ENCODE measurements at regions not wholly inside any gene's neighbourhood (a gene's known extent, or its start where the extent isn't known, plus 50 kb on each side); places are given as distances from the start of the nearest gene placed in this dataset.

GRCh38 chr16:86041215-86041614 is 142.3 kb downstream of the IRF8 start:
- no peak for DNase-seq

- DNase-seq, result no peak
Observed at GRCh38 chr16:86041807-86042206, 142.8 kb downstream of the IRF8 start.

- no peak for DNase-seq
Observed at GRCh38 chr16:86042393-86042792, 143.4 kb downstream of the IRF8 start.

- no peak for DNase-seq
Observed at GRCh38 chr16:86042996-86043725, 144.2 kb downstream of the IRF8 start.

GRCh38 chr16:86044241-86044671 is 145.3 kb downstream of the IRF8 start:
- DNase-seq, result no peak

GRCh38 chr16:86044881-86045590 is 146.1 kb downstream of the IRF8 start:
- no peak for DNase-seq

- DNase-seq, result no peak
Observed at GRCh38 chr16:86045591-86045971, 146.6 kb downstream of the IRF8 start.

GRCh38 chr16:86046026-86046425 is 147.1 kb downstream of the IRF8 start:
- DNase-seq, result no peak

- DNase-seq, result no peak
Observed at GRCh38 chr16:86046667-86047270, 147.8 kb downstream of the IRF8 start.

GRCh38 chr16:86048221-86048620 is 149.3 kb downstream of the IRF8 start:
- DNase-seq, result no peak

GRCh38 chr16:86048882-86049585 is 150.1 kb downstream of the IRF8 start:
- no peak for DNase-seq

- DNase-seq, result no peak
Observed at GRCh38 chr16:86049641-86050040, 150.7 kb downstream of the IRF8 start.

GRCh38 chr16:86050111-86050510 is 151.1 kb downstream of the IRF8 start:
- no peak for DNase-seq

- DNase-seq, result no peak
Observed at GRCh38 chr16:86050591-86051367, 151.8 kb downstream of the IRF8 start.

GRCh38 chr16:86051368-86052114 is 152.6 kb downstream of the IRF8 start:
- DNase-seq, result peak; percentile 71

GRCh38 chr16:86052115-86052670 is 153.2 kb downstream of the IRF8 start:
- DNase-seq, result no peak

- no peak for DNase-seq
Observed at GRCh38 chr16:86052926-86053325, 154.0 kb downstream of the IRF8 start.

- no peak for DNase-seq
Observed at GRCh38 chr16:86059253-86060171, 160.6 kb downstream of the IRF8 start.

GRCh38 chr16:86060381-86061317 is 161.7 kb downstream of the IRF8 start:
- DNase-seq, result no peak

Measured in right kidney (tissue), 1 donor.